GM18505 (cell line): ENCODE measurements at regions not wholly inside any gene's neighbourhood (a gene's known extent, or its start where the extent isn't known, plus 50 kb on each side); places are given as distances from the start of the nearest gene placed in this dataset.

Source experiments
- ATAC-seq: cut with Tn5 transposase; IDR thresholded peaks from one replicate; pipeline ENCODE4 v1.9.1; 2021; ENCODE audit not compliant: unreplicated experiment
- POLR2A ChIP-seq: IDR thresholded peaks from 4 replicates; pipeline ENCODE4 v1.6.1; 2011; ENCODE audit warnings: borderline replicate concordance; ENCODE audit not compliant: insufficient read depth, insufficient read length; ENCODE audit errors: extremely low read depth

DNA sequence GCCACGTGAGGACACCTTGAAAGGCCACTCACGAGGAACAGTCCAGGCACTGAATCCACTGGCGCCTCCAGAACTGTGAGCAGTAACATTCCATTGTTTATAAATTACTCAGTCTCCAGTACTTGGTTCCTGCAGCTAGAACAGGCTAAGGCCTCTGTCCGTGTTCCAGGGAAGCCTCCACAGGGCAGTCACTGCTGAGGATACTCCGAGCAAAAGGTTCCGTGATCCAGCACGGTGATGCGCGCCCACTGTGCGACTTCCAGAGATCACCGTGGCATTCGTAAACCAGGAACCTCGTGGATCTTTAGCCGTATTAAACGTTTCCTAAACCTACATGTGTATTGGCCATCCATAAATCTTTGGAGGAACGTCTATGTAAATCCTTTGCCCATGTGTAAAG, 51.5 kb upstream of the SALL3 start:
- ATAC-seq: no peak
- no peak for TF ChIP-seq POLR2A

DNA sequence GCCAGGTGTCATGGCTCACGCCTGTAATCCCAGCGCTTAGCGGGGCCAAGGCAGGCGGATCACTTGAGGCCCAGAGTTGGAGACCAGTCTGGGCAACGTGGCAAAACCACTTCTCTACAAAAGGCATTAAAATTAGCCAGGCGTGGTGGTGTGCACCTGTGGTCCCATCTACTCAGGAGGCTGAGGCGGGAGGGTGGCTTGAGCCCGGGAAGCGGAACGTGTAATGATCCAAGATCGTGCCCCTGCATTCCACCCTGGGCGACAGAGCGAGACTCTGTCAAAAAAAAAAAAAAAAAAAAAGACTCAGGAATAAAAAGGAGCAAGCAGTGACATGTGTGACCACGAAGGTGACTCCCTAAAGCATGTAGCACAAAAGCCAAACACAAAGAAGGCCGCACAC, 50.1 kb upstream of the SALL3 start:
- no peak for TF ChIP-seq POLR2A
- ATAC-seq: no peak
